ENCODE measurements at regions not wholly inside any gene's neighbourhood (a gene's known extent, or its start where the extent isn't known, plus 50 kb on each side); places are given as distances from the start of the nearest gene placed in this dataset.
A peak's percentile ranks its signal among the peaks of the same experiment; 100 is the strongest.

- no peaks in the 10 kb centered on the region for H3K36me3 ChIP-seq (ENCODE audit: insufficient read depth, low read length)
- peaks cover 25% of the 10 kb centered on the region for H3K4me1 ChIP-seq (ENCODE audit: control insufficient read depth, insufficient read depth, low read length)
- H3K9ac ChIP-seq (ENCODE audit: low read depth, low read length) = no peak overlapping the region
- H3K27me3 ChIP-seq (ENCODE audit: control insufficient read depth, insufficient read depth, low read length) = no peaks in the 10 kb centered on the region
- H3K4me2 ChIP-seq (ENCODE audit: low read length) = no peak overlapping the region
- no peak overlapping the region for H3K4me3 ChIP-seq (ENCODE audit: low read length)
- no peaks in the 10 kb centered on the region for H3K9me3 ChIP-seq (replicated peaks; ENCODE audit: low read length)
These were observed 101.3 kb upstream of the ADRA1B start for GRCh38 chr5:159814805-159815585.

- no peaks in the 10 kb centered on the region for H3K27me3 ChIP-seq (ENCODE audit: control insufficient read depth, insufficient read depth, low read length)
These were observed 98.8 kb upstream of the ADRA1B start for GRCh38 chr5:159817262-159818029.

GRCh38 chr5:159819591-159820411 is 96.5 kb upstream of the ADRA1B start:
- Histone ChIP-seq H3K4me3 (ENCODE audit: low read length) (no peak overlapping the region), H3K27me3 (ENCODE audit: control insufficient read depth, insufficient read depth, low read length) (no peaks in the 10 kb centered on the region), H3K9me3 (replicated peaks; ENCODE audit: low read length) (no peaks in the 10 kb centered on the region), H3K36me3 (ENCODE audit: insufficient read depth, low read length) (no peaks in the 10 kb centered on the region), H3K4me1 (ENCODE audit: control insufficient read depth, insufficient read depth, low read length) (peaks cover 33% of the 10 kb centered on the region), H3K9ac (ENCODE audit: low read depth, low read length) (no peak overlapping the region), H3K4me2 (ENCODE audit: low read length) (peak overlapping the region; percentile 11)

More at GRCh38 chr5:159817262-159818029, 98.8 kb upstream of the ADRA1B start:
- no peaks in the 10 kb centered on the region for H3K36me3 ChIP-seq (ENCODE audit: insufficient read depth, low read length)
- H3K9ac ChIP-seq (ENCODE audit: low read depth, low read length) = no peak overlapping the region
- H3K4me2 ChIP-seq (ENCODE audit: low read length) = no peak overlapping the region
- H3K4me3 ChIP-seq (ENCODE audit: low read length) = no peak overlapping the region
- H3K9me3 ChIP-seq (replicated peaks; ENCODE audit: low read length) = no peaks in the 10 kb centered on the region
- H3K4me1 ChIP-seq (ENCODE audit: control insufficient read depth, insufficient read depth, low read length) = peaks cover 30% of the 10 kb centered on the region

DNA sequence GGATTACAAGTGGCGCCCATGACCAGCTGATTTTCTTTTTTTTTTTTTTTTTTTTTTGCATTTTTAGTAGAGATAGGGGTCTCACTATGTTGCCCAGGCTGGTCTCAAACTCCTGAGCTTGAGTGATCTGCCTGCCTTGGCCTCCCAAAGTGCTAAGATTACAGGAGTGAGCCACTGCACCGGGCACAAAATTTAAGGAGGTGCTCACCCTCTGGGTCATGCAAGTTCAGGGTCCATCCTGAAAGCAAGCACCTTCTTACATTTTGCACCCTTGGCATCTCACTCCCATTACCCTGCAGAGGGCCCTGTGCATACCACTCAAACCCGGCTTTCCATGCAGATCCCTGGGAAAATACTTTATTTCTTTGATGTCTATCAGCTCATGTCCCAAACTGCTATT is 95.6 kb upstream of the ADRA1B start:
- Histone ChIP-seq H3K36me3 (ENCODE audit: insufficient read depth, low read length) (no peaks in the 10 kb centered on the region), H3K4me2 (ENCODE audit: low read length) (no peak overlapping the region), H3K4me1 (ENCODE audit: control insufficient read depth, insufficient read depth, low read length) (peaks cover 34% of the 10 kb centered on the region), H3K4me3 (ENCODE audit: low read length) (no peak overlapping the region), H3K9ac (ENCODE audit: low read depth, low read length) (no peak overlapping the region), H3K9me3 (replicated peaks; ENCODE audit: low read length) (no peaks in the 10 kb centered on the region), H3K27me3 (ENCODE audit: control insufficient read depth, insufficient read depth, low read length) (no peaks in the 10 kb centered on the region)

DNA sequence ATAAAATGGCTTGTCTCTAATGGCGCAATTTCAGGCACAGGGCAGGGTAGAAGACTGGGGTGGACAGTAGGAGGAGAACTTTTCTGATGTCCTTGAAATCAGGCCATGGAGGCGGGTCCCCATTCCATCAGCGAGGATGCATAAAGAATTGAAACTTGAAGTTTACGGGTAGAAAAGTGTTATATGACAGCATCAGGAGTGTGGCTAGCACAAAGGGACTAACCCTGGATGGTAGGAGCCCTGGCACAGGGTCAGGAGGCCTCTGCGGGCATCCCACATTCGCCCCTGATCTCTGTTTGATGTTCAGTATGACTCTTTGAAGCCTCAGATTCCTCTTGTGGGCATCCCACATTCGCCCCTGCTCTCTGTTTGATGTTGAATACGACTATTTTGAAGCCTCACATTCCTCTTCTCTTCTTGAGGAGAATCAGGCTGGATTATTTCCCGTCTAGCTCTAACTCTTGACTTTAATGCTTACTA is 94.8 kb upstream of the ADRA1B start:
- no peaks in the 10 kb centered on the region for H3K9me3 ChIP-seq (replicated peaks; ENCODE audit: low read length)
- H3K4me3 ChIP-seq (ENCODE audit: low read length) = no peak overlapping the region
- no peaks in the 10 kb centered on the region for H3K36me3 ChIP-seq (ENCODE audit: insufficient read depth, low read length)
- H3K27me3 ChIP-seq (ENCODE audit: control insufficient read depth, insufficient read depth, low read length) = no peaks in the 10 kb centered on the region
- no peak overlapping the region for H3K9ac ChIP-seq (ENCODE audit: low read depth, low read length)
- peaks cover 40% of the 10 kb centered on the region for H3K4me1 ChIP-seq (ENCODE audit: control insufficient read depth, insufficient read depth, low read length)
- no peak overlapping the region for H3K4me2 ChIP-seq (ENCODE audit: low read length)

GRCh38 chr5:159824188-159825161 is 91.8 kb upstream of the ADRA1B start:
- no peaks in the 10 kb centered on the region for H3K9me3 ChIP-seq (replicated peaks; ENCODE audit: low read length)
- no peaks in the 10 kb centered on the region for H3K36me3 ChIP-seq (ENCODE audit: insufficient read depth, low read length)
- H3K4me2 ChIP-seq (ENCODE audit: low read length) = peak overlapping the region; percentile 50
- H3K27me3 ChIP-seq (ENCODE audit: control insufficient read depth, insufficient read depth, low read length) = no peaks in the 10 kb centered on the region
- H3K9ac ChIP-seq (ENCODE audit: low read depth, low read length) = no peak overlapping the region
- peak overlapping the region; percentile 17 for H3K4me3 ChIP-seq (ENCODE audit: low read length)
- peaks cover 38% of the 10 kb centered on the region for H3K4me1 ChIP-seq (ENCODE audit: control insufficient read depth, insufficient read depth, low read length)

- H3K36me3 ChIP-seq (ENCODE audit: insufficient read depth, low read length) = no peaks in the 10 kb centered on the region
- no peak overlapping the region for H3K4me3 ChIP-seq (ENCODE audit: low read length)
- H3K4me1 ChIP-seq (ENCODE audit: control insufficient read depth, insufficient read depth, low read length) = peaks cover 29% of the 10 kb centered on the region
- no peak overlapping the region for H3K9ac ChIP-seq (ENCODE audit: low read depth, low read length)
- no peaks in the 10 kb centered on the region for H3K9me3 ChIP-seq (replicated peaks; ENCODE audit: low read length)
- no peaks in the 10 kb centered on the region for H3K27me3 ChIP-seq (ENCODE audit: control insufficient read depth, insufficient read depth, low read length)
- H3K4me2 ChIP-seq (ENCODE audit: low read length) = peak overlapping the region; percentile 11
These were observed 90.7 kb upstream of the ADRA1B start for GRCh38 chr5:159825551-159826051.

DNA sequence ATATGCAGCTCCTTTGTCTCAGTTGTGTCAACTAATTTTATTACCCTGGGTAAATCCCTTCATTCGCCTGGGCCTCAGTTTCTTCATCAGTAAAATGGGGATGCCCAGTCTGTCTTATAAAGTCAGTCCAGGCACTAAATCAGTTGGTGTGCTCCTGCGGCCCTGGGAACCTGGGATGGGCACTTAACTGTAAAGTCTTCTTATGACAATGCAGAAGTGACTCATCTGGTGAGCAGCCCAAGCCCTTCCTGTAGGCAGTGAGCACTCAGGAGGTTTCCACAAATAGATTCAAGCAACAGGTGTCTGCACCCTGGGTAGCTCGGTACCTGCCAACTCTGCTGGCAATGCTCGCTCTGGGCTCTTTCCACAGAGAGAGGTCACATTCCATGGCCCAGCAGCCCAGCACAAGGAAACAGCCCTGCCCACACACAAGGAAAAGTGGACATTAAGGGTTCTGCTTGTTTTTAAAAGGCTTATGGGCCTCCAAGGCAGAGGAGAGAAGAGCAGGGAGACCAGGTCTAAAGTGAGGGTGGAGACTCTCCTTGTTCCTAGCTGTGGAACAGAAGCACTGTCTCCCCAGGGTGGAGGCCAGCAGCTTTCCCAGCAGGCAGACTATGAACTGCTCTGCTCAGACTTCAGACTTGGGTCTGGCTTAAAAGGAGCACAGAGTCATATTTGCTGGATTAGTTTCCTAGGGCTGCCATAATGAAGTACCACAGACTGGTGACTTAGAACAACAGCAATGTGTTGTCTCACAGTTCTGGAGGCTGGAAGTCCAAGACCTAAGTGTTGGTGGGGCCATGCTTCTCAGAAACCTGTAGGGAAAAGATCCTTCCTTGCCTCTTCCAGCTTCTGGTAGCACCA is 89.7 kb upstream of the ADRA1B start:
- Histone ChIP-seq H3K4me1 (ENCODE audit: control insufficient read depth, insufficient read depth, low read length) (peaks cover 29% of the 10 kb centered on the region), H3K36me3 (ENCODE audit: insufficient read depth, low read length) (no peaks in the 10 kb centered on the region), H3K4me2 (ENCODE audit: low read length) (peak overlapping the region; percentile 11), H3K9ac (ENCODE audit: low read depth, low read length) (no peak overlapping the region), H3K4me3 (ENCODE audit: low read length) (no peak overlapping the region), H3K27me3 (ENCODE audit: control insufficient read depth, insufficient read depth, low read length) (no peaks in the 10 kb centered on the region), H3K9me3 (replicated peaks; ENCODE audit: low read length) (no peaks in the 10 kb centered on the region)

- no peak overlapping the region for H3K4me3 ChIP-seq (ENCODE audit: low read length)
- no peaks in the 10 kb centered on the region for H3K27me3 ChIP-seq (ENCODE audit: control insufficient read depth, insufficient read depth, low read length)
- H3K4me1 ChIP-seq (ENCODE audit: control insufficient read depth, insufficient read depth, low read length) = peaks cover 29% of the 10 kb centered on the region
- H3K4me2 ChIP-seq (ENCODE audit: low read length) = no peak overlapping the region
- no peaks in the 10 kb centered on the region for H3K36me3 ChIP-seq (ENCODE audit: insufficient read depth, low read length)
- H3K9me3 ChIP-seq (replicated peaks; ENCODE audit: low read length) = no peaks in the 10 kb centered on the region
- no peak overlapping the region for H3K9ac ChIP-seq (ENCODE audit: low read depth, low read length)
These were observed 88.4 kb upstream of the ADRA1B start for GRCh38 chr5:159827861-159828260.

DNA sequence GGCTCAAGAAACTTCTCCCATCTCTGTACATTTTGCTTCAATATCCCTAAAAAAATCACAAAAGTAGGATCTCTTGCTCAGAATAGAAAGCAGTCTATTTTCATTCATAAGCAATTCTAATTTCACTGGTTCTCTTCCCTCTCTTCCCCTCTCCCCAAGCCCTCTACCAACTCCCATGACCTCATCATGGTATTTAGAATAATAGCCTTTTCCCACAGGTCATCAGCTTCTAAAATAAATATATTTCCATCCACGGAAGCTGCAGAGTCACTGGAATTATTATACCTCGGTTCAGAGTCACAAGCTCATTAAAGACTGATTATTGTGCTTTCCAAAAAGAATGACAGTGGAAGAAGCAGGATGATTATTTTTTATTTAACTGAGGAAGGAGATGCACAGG is 84.2 kb upstream of the ADRA1B start:
- Histone ChIP-seq H3K4me2 (ENCODE audit: low read length) (no peak overlapping the region), H3K4me1 (ENCODE audit: control insufficient read depth, insufficient read depth, low read length) (peaks cover 6% of the 10 kb centered on the region), H3K36me3 (ENCODE audit: insufficient read depth, low read length) (no peaks in the 10 kb centered on the region), H3K9ac (ENCODE audit: low read depth, low read length) (no peak overlapping the region), H3K4me3 (ENCODE audit: low read length) (no peak overlapping the region), H3K9me3 (replicated peaks; ENCODE audit: low read length) (no peaks in the 10 kb centered on the region), H3K27me3 (ENCODE audit: control insufficient read depth, insufficient read depth, low read length) (no peaks in the 10 kb centered on the region)
